ENCODE measurements at regions not wholly inside any gene's neighbourhood (a gene's known extent, or its start where the extent isn't known, plus 50 kb on each side); places are given as distances from the start of the nearest gene placed in this dataset.

DNA sequence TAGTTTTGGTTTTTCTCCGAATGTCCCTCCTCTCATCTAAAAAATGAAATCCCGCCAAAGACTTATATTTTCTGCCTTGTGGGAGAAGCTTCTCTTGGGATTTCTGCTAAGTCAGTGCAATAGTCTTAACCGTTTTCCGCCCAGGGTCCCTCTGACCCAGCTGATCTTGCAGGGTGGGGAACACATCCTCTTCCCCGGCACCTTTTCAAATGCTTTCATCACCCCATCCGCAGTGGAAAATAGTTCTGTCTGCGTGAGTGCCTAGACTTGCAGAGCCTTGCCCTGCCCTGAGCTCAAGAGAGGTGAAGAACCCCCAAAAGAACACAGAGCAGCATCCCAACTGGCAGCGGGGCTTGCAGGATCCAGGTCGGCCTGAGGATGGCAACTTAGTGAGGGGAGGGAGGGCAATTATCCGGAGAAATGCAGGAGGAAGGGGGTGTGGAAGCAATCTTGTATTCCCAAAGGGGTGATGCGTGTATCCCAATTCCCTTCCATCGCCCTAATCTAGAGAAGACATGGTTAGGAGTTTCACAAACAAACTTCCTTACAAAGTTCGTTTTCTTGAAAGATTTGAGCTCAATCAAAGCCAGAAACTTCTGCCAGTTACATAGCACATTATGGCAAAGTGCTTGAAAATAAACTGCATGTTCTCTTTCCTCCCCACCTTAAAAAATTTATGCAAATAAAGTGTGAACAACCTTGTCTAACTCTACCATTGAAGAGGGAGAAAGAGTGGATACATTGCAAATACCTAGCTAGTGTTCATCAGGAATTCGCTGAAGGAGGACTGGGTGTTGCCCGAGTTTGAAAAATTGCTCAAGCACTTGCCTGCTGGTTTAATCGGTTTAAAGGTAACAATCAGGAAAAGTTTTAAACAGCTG lies 79.9 kb downstream of the NR2F2 start (continued):
- TF ChIP-seq, protein P1, sequence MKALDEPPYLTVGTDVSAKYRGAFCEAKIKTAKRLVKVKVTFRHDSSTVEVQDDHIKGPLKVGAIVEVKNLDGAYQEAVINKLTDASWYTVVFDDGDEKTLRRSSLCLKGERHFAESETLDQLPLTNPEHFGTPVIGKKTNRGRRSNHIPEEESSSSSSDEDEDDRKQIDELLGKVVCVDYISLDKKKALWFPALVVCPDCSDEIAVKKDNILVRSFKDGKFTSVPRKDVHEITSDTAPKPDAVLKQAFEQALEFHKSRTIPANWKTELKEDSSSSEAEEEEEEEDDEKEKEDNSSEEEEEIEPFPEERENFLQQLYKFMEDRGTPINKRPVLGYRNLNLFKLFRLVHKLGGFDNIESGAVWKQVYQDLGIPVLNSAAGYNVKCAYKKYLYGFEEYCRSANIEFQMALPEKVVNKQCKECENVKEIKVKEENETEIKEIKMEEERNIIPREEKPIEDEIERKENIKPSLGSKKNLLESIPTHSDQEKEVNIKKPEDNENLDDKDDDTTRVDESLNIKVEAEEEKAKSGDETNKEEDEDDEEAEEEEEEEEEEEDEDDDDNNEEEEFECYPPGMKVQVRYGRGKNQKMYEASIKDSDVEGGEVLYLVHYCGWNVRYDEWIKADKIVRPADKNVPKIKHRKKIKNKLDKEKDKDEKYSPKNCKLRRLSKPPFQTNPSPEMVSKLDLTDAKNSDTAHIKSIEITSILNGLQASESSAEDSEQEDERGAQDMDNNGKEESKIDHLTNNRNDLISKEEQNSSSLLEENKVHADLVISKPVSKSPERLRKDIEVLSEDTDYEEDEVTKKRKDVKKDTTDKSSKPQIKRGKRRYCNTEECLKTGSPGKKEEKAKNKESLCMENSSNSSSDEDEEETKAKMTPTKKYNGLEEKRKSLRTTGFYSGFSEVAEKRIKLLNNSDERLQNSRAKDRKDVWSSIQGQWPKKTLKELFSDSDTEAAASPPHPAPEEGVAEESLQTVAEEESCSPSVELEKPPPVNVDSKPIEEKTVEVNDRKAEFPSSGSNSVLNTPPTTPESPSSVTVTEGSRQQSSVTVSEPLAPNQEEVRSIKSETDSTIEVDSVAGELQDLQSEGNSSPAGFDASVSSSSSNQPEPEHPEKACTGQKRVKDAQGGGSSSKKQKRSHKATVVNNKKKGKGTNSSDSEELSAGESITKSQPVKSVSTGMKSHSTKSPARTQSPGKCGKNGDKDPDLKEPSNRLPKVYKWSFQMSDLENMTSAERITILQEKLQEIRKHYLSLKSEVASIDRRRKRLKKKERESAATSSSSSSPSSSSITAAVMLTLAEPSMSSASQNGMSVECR (CRISPR knock-in tag; IDR thresholded peaks at IDR 0.05; ENCODE audit: borderline replicate concordance) = no peak
- TF ChIP-seq ZBTB21 (CRISPR knock-in tag; IDR thresholded peaks at IDR 0.05; ENCODE audit: borderline replicate concordance) (no peak), RELA (CRISPR knock-in tag; IDR thresholded peaks at IDR 0.05; ENCODE audit: borderline replicate concordance) (no peak), HMGA2 (CRISPR knock-in tag; IDR thresholded peaks at IDR 0.05) (no peak), ZNF281 (CRISPR knock-in tag; IDR thresholded peaks at IDR 0.05) (no peak), USF2 (CRISPR knock-in tag; IDR thresholded peaks at IDR 0.05) (no peak), TCF7 (CRISPR knock-in tag; IDR thresholded peaks at IDR 0.05; ENCODE audit: low read depth) (no peak), ETV6 (CRISPR knock-in tag; IDR thresholded peaks at IDR 0.05) (no peak)
- TF ChIP-seq, protein P2, sequence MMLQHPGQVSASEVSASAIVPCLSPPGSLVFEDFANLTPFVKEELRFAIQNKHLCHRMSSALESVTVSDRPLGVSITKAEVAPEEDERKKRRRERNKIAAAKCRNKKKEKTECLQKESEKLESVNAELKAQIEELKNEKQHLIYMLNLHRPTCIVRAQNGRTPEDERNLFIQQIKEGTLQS (CRISPR knock-in tag; conservative IDR thresholded peaks at IDR 0.05) = no peak
- TF ChIP-seq, protein P3, sequence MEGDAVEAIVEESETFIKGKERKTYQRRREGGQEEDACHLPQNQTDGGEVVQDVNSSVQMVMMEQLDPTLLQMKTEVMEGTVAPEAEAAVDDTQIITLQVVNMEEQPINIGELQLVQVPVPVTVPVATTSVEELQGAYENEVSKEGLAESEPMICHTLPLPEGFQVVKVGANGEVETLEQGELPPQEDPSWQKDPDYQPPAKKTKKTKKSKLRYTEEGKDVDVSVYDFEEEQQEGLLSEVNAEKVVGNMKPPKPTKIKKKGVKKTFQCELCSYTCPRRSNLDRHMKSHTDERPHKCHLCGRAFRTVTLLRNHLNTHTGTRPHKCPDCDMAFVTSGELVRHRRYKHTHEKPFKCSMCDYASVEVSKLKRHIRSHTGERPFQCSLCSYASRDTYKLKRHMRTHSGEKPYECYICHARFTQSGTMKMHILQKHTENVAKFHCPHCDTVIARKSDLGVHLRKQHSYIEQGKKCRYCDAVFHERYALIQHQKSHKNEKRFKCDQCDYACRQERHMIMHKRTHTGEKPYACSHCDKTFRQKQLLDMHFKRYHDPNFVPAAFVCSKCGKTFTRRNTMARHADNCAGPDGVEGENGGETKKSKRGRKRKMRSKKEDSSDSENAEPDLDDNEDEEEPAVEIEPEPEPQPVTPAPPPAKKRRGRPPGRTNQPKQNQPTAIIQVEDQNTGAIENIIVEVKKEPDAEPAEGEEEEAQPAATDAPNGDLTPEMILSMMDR (IDR thresholded peaks at IDR 0.05) = no peak

DNA sequence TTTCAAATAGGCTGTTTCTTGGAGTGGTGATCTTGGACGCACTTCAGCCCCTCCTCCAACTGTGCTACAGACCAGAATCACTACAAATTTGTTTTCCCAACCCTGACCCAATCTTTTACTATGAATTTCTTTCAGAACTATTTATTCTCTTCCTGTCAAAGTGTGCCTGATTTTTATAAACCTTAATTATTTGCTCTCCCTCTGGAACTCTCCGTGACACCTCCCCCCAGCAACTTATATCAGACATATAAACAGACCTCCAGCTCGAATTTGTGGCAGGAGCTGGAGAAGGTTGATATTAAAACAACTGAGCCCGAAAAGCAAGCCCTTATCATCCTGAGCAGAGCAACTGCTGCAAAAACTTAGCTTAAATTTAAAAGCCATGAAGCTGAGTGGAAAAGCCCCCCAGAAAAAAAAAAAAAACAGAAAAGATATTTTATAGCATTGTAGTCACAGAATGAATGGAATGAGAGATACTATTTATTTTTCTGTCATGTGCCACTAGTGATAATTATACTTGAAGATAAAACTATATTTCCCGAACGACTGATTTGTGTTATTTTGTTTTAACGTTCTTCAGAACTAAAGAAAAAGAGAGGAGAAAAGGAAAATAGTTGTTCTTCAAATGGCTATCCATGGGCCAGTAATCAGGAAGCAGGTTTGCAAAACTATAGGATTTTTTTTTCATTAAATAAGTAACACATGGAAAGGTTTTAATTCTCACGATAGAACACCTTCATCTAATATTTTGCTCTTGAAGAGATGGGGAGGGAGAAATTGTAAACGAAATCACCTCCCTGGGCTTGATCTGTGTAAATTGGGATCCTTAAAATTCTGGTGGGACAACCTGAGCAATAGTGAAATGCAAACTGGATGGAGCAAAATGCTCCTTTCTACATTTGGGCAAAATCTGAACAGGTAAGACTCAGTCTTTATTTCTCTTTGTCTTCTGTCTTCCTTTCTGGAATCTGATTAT lies 80.8 kb downstream of the NR2F2 start:
- ATAC-seq (no peak), DNase-seq (ENCODE audit: low spot score) (no peak)
- no peak overlapping the region for H3K4me3 Mint-ChIP-seq
- no peaks in the 10 kb centered on the region for H3K9me3 Mint-ChIP-seq
- no peaks in the 10 kb centered on the region for H3K36me3 Mint-ChIP-seq
- H3K27me3 Mint-ChIP-seq (ENCODE audit: low read depth) = peaks cover 100% of the 10 kb centered on the region
- ChIA-PET CTCF (interaction anchor here (1.4 kb wide), 1 partner anchor 84 kb away, joined by 4 read pairs; no protein-coding TSS in a partner anchor), POLR2A (no interaction called here)
- peaks cover 35% of the 10 kb centered on the region for H3K4me1 Mint-ChIP-seq
- H3K27ac Mint-ChIP-seq = no peak overlapping the region
- TF ChIP-seq NR2C2 (CRISPR knock-in tag; IDR thresholded peaks at IDR 0.05) = no peak
- TF ChIP-seq SOX15 (CRISPR knock-in tag; IDR thresholded peaks at IDR 0.05) = no peak
- TF ChIP-seq, protein P4, sequence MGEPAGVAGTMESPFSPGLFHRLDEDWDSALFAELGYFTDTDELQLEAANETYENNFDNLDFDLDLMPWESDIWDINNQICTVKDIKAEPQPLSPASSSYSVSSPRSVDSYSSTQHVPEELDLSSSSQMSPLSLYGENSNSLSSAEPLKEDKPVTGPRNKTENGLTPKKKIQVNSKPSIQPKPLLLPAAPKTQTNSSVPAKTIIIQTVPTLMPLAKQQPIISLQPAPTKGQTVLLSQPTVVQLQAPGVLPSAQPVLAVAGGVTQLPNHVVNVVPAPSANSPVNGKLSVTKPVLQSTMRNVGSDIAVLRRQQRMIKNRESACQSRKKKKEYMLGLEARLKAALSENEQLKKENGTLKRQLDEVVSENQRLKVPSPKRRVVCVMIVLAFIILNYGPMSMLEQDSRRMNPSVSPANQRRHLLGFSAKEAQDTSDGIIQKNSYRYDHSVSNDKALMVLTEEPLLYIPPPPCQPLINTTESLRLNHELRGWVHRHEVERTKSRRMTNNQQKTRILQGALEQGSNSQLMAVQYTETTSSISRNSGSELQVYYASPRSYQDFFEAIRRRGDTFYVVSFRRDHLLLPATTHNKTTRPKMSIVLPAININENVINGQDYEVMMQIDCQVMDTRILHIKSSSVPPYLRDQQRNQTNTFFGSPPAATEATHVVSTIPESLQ (CRISPR knock-in tag; IDR thresholded peaks at IDR 0.05) = no peak
- TF ChIP-seq JAZF1 (CRISPR knock-in tag; IDR thresholded peaks at IDR 0.05) = no peak
- TF ChIP-seq, protein P2 (CRISPR knock-in tag; conservative IDR thresholded peaks at IDR 0.05) = no peak
- TF ChIP-seq EMX1 (CRISPR knock-in tag; IDR thresholded peaks at IDR 0.05) = no peak
- no peak for TF ChIP-seq ETV6 (CRISPR knock-in tag; IDR thresholded peaks at IDR 0.05)
- TF ChIP-seq ZNF263 (CRISPR knock-in tag; IDR thresholded peaks at IDR 0.05; ENCODE audit: low read depth) = no peak
- TF ChIP-seq, protein P5, sequence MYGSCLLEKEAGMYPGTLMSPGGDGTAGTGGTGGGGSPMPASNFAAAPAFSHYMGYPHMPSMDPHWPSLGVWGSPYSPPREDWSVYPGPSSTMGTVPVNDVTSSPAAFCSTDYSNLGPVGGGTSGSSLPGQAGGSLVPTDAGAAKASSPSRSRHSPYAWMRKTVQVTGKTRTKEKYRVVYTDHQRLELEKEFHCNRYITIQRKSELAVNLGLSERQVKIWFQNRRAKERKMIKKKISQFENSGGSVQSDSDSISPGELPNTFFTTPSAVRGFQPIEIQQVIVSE (CRISPR knock-in tag; IDR thresholded peaks at IDR 0.05; ENCODE audit: borderline replicate concordance) = no peak

Measured in WTC11 (cell line).